ENCODE measurements at regions not wholly inside any gene's neighbourhood (a gene's known extent, or its start where the extent isn't known, plus 50 kb on each side); places are given as distances from the start of the nearest gene placed in this dataset.
"Not testable (repeated sequence)": the region's sequence is repeated elsewhere in the genome, so short reads cannot be mapped to it uniquely, and the experiment has no call there.

- DNase-seq (ENCODE audit: low read depth in 2 of 2), result no peak
Observed at GRCh38 chr3:174457758-174458157, 401.4 kb upstream of the NAALADL2 start.

- DNase-seq (ENCODE audit: low read depth in 2 of 2), result no peak
Observed at GRCh38 chr3:174460831-174461230, 398.3 kb upstream of the NAALADL2 start.

DNA sequence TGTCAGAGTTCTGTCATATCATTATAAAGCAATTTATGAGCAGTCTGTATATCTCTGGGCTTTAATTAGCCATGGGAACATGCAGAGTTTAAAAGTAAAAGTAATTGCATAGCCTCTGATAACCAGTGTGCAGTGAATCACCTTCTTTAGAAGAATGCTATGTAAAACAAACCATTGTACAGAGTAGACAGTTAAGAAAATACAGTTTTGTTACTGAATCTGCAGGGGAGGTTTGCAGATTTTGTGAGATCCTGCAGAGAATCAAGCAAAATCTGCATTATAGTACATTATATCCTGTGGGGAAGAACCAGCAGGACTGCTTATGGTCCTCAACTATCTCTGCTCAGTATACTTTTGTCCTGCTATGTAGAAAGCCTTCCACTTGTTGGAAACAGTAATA lies 396.2 kb upstream of the NAALADL2 start:
- no peak for DNase-seq (ENCODE audit: low read depth in 2 of 2)

- DNase-seq (ENCODE audit: low read depth in 2 of 2), result no peak
Observed at GRCh38 chr3:174465177-174465576, 394.0 kb upstream of the NAALADL2 start.

DNA sequence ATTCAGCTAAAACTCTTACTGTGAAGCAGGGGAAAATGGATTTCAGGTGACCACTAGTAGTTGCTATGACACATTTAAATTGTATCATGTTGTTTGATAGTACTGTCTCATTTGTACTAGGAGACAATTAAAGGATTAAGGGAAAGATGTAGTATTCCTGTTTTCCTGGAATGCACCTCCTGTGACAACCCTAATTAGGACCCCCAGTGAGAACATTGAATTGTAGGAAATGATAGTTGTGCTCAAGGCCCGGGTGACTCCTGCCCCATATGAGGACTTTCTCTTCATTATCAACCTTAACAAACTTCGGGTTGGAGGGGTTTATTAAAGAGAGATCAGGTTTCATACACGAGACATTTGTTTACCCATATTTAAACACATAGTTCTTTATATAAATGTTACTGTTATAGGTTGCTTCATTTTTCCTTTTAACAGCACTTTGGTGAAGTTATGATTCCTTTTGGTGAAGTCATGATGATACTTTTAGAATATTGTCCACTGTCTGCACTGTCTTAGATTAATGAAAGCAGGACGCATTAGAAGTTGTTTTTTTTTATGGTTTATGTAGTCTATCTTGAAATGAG lies 392.6 kb upstream of the NAALADL2 start:
- DNase-seq (ENCODE audit: low read depth in 2 of 2), result no peak

- DNase-seq (ENCODE audit: low read depth in 2 of 2), result no peak
Observed at GRCh38 chr3:174477491-174477890, 381.6 kb upstream of the NAALADL2 start.

DNA sequence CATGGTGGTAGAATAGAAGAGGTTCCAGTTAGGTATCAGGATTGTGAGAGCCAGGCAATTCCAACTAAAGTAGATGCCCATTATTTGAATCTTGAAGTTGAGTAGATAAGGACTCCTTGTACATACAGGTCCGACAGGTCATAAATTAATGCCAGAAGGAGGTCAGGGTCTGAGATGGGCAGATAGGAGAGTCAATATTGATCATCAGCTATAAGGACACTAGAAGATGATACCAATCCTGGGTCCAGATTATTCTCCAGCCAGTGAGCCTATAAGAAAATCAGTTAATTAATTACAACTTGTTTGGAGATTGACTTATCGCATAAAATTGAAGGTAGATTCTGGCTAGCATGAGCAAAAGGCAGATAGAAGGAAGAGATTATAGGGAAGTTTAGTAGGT lies 378.4 kb upstream of the NAALADL2 start:
- DNase-seq (ENCODE audit: low read depth in 2 of 2), result no peak

DNA sequence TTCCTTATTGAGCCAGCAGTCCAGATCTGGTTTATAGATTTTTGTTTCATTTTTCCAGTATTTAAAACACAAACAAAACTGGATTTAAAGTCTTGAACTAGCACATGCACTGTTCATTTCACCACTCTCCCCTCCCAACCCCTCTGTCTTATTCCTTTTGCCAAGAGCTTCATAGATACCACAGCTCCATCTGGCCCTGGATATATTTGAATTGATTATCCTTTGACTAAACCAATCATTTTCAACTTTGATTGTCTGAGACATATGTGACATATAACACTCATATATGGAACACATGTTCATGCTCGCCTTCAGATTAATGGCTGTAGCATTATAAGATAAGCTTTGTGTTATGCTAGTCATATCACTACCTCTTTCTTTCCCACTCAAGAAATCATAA lies 376.6 kb upstream of the NAALADL2 start:
- no peak for DNase-seq (ENCODE audit: low read depth in 2 of 2)

- no peak for DNase-seq (ENCODE audit: low read depth in 2 of 2)
Observed at GRCh38 chr3:174483254-174483653, 375.9 kb upstream of the NAALADL2 start.

DNA sequence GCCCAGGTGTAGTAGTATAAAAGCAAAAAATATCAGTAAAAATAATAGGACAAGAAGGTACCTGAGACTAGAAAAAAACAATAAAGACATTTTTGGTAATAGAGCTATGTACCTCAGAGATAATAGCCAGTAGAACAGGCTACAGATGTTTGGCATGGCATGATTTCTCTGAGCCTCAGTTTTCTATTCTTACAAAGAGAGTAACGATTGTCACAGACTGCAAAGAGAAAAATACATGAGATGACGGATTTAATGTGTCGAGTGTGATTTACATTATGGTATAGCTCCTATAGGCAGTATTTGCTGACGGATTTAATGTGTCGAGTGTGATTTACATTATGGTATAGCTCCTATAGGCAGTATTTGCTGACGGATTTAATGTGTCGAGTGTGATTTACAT lies 375.3 kb upstream of the NAALADL2 start:
- DNase-seq (ENCODE audit: low read depth in 2 of 2), result not testable (repeated sequence)

GRCh38 chr3:174488527-174488926 lies 370.6 kb upstream of the NAALADL2 start:
- DNase-seq (ENCODE audit: low read depth in 2 of 2), result no peak

DNA sequence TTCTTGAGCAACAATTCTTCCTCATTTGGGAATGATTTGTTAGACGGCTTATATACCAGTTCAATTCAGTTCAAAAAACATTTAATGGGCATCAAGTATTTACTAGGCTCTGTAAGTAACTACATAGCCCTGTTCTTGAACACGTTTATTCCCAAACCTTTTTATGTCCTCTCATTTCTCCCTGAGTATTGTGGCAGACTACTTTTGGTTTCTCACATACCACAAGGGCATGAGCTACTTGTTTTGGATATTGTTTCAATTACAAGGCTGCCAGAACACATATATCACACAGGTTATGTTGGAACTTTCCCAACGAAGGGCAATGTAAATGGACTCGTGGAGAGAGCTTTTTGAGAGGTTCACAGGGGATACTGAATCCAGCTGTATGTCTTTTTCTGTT lies 363.8 kb upstream of the NAALADL2 start:
- DNase-seq (ENCODE audit: low read depth in 2 of 2), result no peak

DNA sequence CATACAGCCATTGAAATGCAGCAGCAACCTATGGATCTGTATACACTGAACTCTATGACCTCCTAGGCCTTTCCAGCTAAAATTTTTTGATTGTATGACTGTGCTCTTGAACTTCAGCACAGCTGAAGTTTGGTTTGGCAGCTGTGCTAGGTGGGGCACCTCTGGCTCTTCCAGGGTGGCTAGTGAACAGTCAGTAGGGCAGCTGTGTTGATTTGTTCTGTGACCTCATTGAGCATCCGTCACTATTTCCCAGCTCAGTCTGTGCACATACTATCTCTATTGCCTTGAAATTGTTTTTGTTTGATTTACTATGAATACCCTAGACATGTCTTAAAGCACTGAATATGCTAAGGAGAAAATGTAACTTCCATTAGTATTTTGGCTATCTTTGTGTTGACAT lies 363.2 kb upstream of the NAALADL2 start:
- DNase-seq (ENCODE audit: low read depth in 2 of 2), result no peak

DNA sequence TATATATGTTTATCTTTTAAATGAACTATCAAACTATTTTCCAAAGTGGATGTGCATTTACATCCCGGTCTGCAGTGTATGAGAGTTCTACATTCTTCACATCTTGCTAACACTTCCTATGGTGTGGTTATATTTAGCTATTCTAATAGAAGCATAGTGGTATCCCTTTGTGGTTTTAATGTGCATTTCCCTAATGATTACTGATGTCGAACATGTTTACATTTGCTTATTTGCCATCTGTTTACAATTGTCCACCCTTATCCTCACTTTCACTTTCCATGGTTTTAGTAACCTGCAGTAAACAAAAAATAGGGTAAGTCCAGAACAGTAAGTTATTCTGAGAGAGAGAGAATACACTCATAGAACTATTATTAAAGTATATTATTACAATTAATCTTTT lies 360.5 kb upstream of the NAALADL2 start:
- no peak for DNase-seq (ENCODE audit: low read depth in 2 of 2)

- DNase-seq (ENCODE audit: low read depth in 2 of 2), result no peak
Observed at GRCh38 chr3:174505266-174505665, 353.9 kb upstream of the NAALADL2 start.

DNA sequence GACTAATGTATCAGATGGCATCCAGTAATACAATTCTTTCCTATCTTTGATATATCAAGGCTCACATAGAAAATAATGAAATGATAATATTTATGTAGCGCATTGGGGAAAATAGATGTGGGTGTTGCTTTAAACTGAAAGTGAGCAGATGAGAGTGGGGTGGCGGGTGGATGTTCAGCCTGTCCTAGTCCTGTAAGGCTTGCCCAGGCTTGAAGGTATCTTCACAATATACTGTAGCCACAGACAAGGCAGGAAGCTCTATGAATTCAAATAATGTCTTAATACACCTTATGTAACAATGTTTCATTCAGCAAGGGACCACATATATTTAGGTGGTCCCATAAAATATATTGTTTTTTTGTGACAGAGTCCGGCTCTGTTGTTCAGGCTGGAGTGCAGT lies 334.9 kb upstream of the NAALADL2 start:
- DNase-seq (ENCODE audit: low read depth in 2 of 2), result no peak

GRCh38 chr3:174529298-174529697 lies 329.8 kb upstream of the NAALADL2 start:
- no peak for DNase-seq (ENCODE audit: low read depth in 2 of 2)

- no peak for DNase-seq (ENCODE audit: low read depth in 2 of 2)
Observed at GRCh38 chr3:174531262-174531982, 327.7 kb upstream of the NAALADL2 start.

GRCh38 chr3:174532216-174532615 lies 326.9 kb upstream of the NAALADL2 start:
- no peak for DNase-seq (ENCODE audit: low read depth in 2 of 2)

GRCh38 chr3:174532776-174533175 lies 326.4 kb upstream of the NAALADL2 start:
- DNase-seq (ENCODE audit: low read depth in 2 of 2), result no peak

GRCh38 chr3:174533286-174533685 lies 325.8 kb upstream of the NAALADL2 start:
- DNase-seq (ENCODE audit: low read depth in 2 of 2), result no peak

GRCh38 chr3:174536319-174536718 lies 322.8 kb upstream of the NAALADL2 start:
- DNase-seq (ENCODE audit: low read depth in 2 of 2), result no peak

DNA sequence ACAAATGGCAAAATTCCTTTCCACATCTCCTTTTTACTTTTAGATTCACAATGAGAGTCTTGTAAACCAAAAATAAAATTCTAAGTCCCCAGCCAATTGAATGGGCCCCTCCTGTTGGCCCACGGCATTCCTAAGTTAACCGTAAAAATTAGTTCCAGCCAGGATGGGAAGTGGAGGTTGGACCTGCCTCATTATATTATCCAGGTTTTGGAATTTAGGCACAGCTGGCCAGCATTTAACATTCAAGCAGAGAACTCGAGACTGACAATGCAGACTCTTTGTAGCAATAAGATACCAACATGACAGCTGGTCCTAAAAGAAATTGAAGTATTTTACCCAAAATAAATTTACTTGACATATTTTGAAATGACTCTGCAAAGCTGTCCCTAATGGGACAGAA lies 321.0 kb upstream of the NAALADL2 start:
- no peak for DNase-seq (ENCODE audit: low read depth in 2 of 2)

Measured in stimulated activated CD4-positive, alpha-beta T cell treated with anti-CD3 and anti-CD28 coated beads, Interleukin-1b, Interleukin-23, amount 100 ng/mL, for 1 hour (primary cell).